OCI-LY1 (cell line): ENCODE measurements at regions not wholly inside any gene's neighbourhood (a gene's known extent, or its start where the extent isn't known, plus 50 kb on each side); places are given as distances from the start of the nearest gene placed in this dataset.

Source experiments
- CTCF ChIP-seq: fragments of 200-600 bp; sonication (generic), shearing (Covaris generic); IDR thresholded peaks from 2 replicates; pipeline ENCODE4 v1.5.1; 2017; ENCODE audit warnings: mild to moderate bottlenecking, antibody characterized with exemption, low read length, moderate library complexity, mixed read lengths
- EZH2 ChIP-seq: fragments of 200-600 bp; sonication (generic), shearing (Covaris generic); IDR thresholded peaks from 2 replicates; pipeline ENCODE4 v1.8.0; 2017; ENCODE audit warnings: borderline replicate concordance, mixed run types, mild to moderate bottlenecking, antibody characterized with exemption, low read length, moderate library complexity, mixed read lengths

- no peak for TF ChIP-seq CTCF
- no peak for TF ChIP-seq EZH2
These were observed 235.4 kb upstream of the IL1RAPL1 start for GRCh38 chrX:28351801-28352200.
